ENCODE measurements at regions not wholly inside any gene's neighbourhood (a gene's known extent, or its start where the extent isn't known, plus 50 kb on each side); places are given as distances from the start of the nearest gene placed in this dataset.

DNA sequence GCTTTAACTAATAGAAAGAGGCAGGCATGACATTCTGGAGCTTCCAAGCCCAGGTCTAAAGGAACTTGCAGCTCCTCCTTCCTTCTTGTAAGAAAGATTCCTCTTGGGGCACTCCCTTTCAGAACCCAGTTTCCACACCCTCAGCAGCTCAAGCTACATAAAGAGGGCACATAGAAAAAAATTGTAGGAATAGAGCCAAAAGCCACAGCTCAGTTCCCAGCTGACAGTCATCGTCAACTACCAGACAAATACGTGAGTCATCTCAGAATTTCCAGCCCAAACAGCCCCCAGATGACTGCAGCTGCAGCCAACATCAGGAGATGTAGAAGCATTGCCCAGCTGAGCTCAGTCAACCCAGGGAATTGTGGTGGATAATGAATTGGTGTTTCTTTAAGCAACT is 349.8 kb upstream of the ARID1B start:
- DNase-seq (ENCODE audit: low read depth in 1 of 2, low spot score in 1 of 2): no peak
- TF ChIP-seq SPI1 (IDR thresholded peaks at IDR 0.05; ENCODE audit: borderline replicate concordance, low read depth) (no peak), POLR2AphosphoS5 (IDR thresholded peaks at IDR 0.05; ENCODE audit: low read depth) (no peak), GABPA (IDR thresholded peaks at IDR 0.05; ENCODE audit: low read depth) (no peak)
- TF ChIP-seq, protein P1, sequence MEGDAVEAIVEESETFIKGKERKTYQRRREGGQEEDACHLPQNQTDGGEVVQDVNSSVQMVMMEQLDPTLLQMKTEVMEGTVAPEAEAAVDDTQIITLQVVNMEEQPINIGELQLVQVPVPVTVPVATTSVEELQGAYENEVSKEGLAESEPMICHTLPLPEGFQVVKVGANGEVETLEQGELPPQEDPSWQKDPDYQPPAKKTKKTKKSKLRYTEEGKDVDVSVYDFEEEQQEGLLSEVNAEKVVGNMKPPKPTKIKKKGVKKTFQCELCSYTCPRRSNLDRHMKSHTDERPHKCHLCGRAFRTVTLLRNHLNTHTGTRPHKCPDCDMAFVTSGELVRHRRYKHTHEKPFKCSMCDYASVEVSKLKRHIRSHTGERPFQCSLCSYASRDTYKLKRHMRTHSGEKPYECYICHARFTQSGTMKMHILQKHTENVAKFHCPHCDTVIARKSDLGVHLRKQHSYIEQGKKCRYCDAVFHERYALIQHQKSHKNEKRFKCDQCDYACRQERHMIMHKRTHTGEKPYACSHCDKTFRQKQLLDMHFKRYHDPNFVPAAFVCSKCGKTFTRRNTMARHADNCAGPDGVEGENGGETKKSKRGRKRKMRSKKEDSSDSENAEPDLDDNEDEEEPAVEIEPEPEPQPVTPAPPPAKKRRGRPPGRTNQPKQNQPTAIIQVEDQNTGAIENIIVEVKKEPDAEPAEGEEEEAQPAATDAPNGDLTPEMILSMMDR (IDR thresholded peaks at IDR 0.05; ENCODE audit: insufficient read depth, low read length): no peak
- TF ChIP-seq, protein P2, sequence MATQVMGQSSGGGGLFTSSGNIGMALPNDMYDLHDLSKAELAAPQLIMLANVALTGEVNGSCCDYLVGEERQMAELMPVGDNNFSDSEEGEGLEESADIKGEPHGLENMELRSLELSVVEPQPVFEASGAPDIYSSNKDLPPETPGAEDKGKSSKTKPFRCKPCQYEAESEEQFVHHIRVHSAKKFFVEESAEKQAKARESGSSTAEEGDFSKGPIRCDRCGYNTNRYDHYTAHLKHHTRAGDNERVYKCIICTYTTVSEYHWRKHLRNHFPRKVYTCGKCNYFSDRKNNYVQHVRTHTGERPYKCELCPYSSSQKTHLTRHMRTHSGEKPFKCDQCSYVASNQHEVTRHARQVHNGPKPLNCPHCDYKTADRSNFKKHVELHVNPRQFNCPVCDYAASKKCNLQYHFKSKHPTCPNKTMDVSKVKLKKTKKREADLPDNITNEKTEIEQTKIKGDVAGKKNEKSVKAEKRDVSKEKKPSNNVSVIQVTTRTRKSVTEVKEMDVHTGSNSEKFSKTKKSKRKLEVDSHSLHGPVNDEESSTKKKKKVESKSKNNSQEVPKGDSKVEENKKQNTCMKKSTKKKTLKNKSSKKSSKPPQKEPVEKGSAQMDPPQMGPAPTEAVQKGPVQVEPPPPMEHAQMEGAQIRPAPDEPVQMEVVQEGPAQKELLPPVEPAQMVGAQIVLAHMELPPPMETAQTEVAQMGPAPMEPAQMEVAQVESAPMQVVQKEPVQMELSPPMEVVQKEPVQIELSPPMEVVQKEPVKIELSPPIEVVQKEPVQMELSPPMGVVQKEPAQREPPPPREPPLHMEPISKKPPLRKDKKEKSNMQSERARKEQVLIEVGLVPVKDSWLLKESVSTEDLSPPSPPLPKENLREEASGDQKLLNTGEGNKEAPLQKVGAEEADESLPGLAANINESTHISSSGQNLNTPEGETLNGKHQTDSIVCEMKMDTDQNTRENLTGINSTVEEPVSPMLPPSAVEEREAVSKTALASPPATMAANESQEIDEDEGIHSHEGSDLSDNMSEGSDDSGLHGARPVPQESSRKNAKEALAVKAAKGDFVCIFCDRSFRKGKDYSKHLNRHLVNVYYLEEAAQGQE (IDR thresholded peaks at IDR 0.05; ENCODE audit: insufficient replicate concordance, low read depth): no peak
- H3K4me3 ChIP-seq (replicated peaks; ENCODE audit: insufficient read depth, low read length): no peak overlapping the region
- no peak overlapping the region for H3K27ac ChIP-seq (replicated peaks)
- H3K27me3 ChIP-seq (ENCODE audit: insufficient read depth, poor library complexity, severe bottlenecking): no peaks in the 10 kb centered on the region

DNA sequence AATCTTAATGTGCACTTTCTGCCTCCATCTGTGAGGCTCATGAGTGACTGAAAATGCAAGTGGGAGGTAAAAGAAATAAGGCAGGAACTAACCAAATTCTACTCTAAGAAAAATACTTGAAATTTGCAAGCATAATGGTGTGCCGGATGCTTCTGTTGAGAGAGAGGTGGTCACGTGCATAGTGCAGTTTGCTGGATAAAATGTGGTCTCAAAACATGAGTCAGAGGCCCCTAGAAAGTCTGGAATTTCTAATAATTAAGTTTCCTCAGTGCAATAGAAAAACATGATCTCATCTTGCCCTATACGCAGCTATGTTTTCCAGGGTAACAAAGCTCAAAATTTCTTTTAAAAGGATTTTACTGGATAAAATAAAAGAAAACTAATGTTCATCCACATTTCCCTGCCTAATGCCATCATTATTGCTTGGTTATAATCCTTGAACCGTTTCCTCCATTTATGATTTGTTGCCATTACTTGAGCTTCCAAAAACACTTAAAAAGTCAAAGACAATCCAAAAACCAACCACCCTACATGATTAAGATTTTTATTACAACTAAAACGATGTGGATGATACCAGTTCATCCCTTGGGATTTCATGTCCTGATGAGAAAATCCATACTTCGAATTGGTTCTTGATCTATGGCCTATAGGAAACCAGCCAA is 351.7 kb upstream of the ARID1B start:
- Histone ChIP-seq H3K27ac (replicated peaks) (no peak overlapping the region), H3K27me3 (ENCODE audit: insufficient read depth, poor library complexity, severe bottlenecking) (no peaks in the 10 kb centered on the region), H3K4me3 (replicated peaks; ENCODE audit: insufficient read depth, low read length) (no peak overlapping the region)
- no peak for DNase-seq (ENCODE audit: low read depth in 1 of 2, low spot score in 1 of 2)
- TF ChIP-seq GABPA (IDR thresholded peaks at IDR 0.05; ENCODE audit: low read depth) (no peak), POLR2AphosphoS5 (IDR thresholded peaks at IDR 0.05; ENCODE audit: low read depth) (no peak), SPI1 (IDR thresholded peaks at IDR 0.05; ENCODE audit: borderline replicate concordance, low read depth) (no peak)
- TF ChIP-seq, protein P1 (IDR thresholded peaks at IDR 0.05; ENCODE audit: insufficient read depth, low read length): no peak
- TF ChIP-seq, protein P2 (IDR thresholded peaks at IDR 0.05; ENCODE audit: insufficient replicate concordance, low read depth): no peak

DNA sequence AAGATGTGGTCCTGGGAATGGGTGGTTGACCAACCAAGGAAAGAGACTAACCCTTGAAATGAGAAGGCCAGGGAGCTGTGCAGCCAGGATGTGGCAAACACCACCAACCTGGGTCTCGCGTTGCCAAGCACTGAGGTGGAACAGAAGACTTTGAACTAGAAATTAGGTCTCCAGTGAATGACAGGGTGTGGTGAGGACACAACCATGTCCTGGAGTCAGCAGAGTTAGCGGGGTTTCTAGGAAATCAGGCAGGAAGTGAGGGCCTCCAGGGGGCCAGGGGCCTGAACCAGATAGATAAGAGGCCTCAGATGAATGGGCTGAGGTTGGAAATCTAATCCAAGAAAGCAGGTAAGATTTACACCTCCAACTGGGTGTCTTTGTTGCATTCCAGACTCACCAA is 353.3 kb upstream of the ARID1B start:
- TF ChIP-seq SPI1 (IDR thresholded peaks at IDR 0.05; ENCODE audit: borderline replicate concordance, low read depth) (no peak), POLR2AphosphoS5 (IDR thresholded peaks at IDR 0.05; ENCODE audit: low read depth) (no peak), GABPA (IDR thresholded peaks at IDR 0.05; ENCODE audit: low read depth) (no peak)
- TF ChIP-seq, protein P1 (IDR thresholded peaks at IDR 0.05; ENCODE audit: insufficient read depth, low read length): no peak
- TF ChIP-seq, protein P2 (IDR thresholded peaks at IDR 0.05; ENCODE audit: insufficient replicate concordance, low read depth): no peak
- Histone ChIP-seq H3K27ac (replicated peaks) (no peak overlapping the region), H3K4me3 (replicated peaks; ENCODE audit: insufficient read depth, low read length) (no peak overlapping the region), H3K27me3 (ENCODE audit: insufficient read depth, poor library complexity, severe bottlenecking) (no peaks in the 10 kb centered on the region)
- DNase-seq (ENCODE audit: low read depth in 1 of 2, low spot score in 1 of 2): no peak
